Keratinocyte (primary cell): ENCODE measurements at regions not wholly inside any gene's neighbourhood (a gene's known extent, or its start where the extent isn't known, plus 50 kb on each side); places are given as distances from the start of the nearest gene placed in this dataset.

Experiments used
- DNase-seq: peaks from one replicate; pipeline ENCODE4 v3.0.0-alpha.2; 2011; ENCODE audit warnings: low read depth, missing footprints, low spot score
- FAIRE-seq: peaks from 2 replicates; lab custom pipeline; 2011; peaks lifted over from hg19 to GRCh38; lab: Jason Lieb, UNC
- H2AFZ ChIP-seq: 2 replicates; pipeline ENCODE4 v1.6.0; 2012; ENCODE audit warnings: low read length, control low read depth, inconsistent platforms; ENCODE audit not compliant: control insufficient read depth
- H3K27ac ChIP-seq: 2 replicates; pipeline ENCODE4 v1.5.1; 2011; ENCODE audit warnings: low read length; ENCODE audit not compliant: control insufficient read depth, insufficient read depth
- H3K27me3 ChIP-seq: 3 replicates; pipeline ENCODE4 v1.6.0; 2011; ENCODE audit warnings: low read length; ENCODE audit not compliant: control insufficient read depth, insufficient read depth; ENCODE audit errors: extremely low read depth
- H3K36me3 ChIP-seq, 2 experiments: 2 replicates in 1 of 2; 3 replicates in 1 of 2; pipeline ENCODE4 v1.5.1; 2011; ENCODE audit warnings: low read length in 2 of 2, mild to moderate bottlenecking in 1 of 2; ENCODE audit not compliant: control insufficient read depth in 2 of 2, insufficient read depth in 2 of 2; ENCODE audit errors: extremely low read depth in 1 of 2
- H3K4me1 ChIP-seq: 3 replicates; pipeline ENCODE4 v1.5.1; 2011; ENCODE audit warnings: low read length; ENCODE audit not compliant: control insufficient read depth, insufficient read depth; ENCODE audit errors: extremely low read depth
- H3K4me2 ChIP-seq: 3 replicates; pipeline ENCODE4 v1.6.0; 2011; ENCODE audit warnings: low read depth, low read length; ENCODE audit not compliant: control insufficient read depth, insufficient read depth; ENCODE audit errors: extremely low read depth
- H3K4me3 ChIP-seq, 3 experiments: fragments of 200-600 bp in 1 of 3; sonication (generic) in 1 of 3; 2 replicates in 2 of 3; 3 replicates in 1 of 3; pipeline ENCODE4 v1.5.1; 2011 to 2016; ENCODE audit warnings: low read length in 3 of 3, mild to moderate bottlenecking in 3 of 3, control low read depth in 2 of 3, inconsistent platforms in 1 of 3, low read depth in 1 of 3, mixed read lengths in 1 of 3, mixed run types in 1 of 3, moderate library complexity in 1 of 3; ENCODE audit not compliant: control insufficient read depth in 2 of 3, insufficient read depth in 2 of 3; ENCODE audit errors: extremely low read depth in 1 of 3
- H3K79me2 ChIP-seq: 2 replicates; pipeline ENCODE4 v1.6.0; 2012; ENCODE audit warnings: low read length; ENCODE audit not compliant: control insufficient read depth, insufficient read depth
- H3K9ac ChIP-seq: 3 replicates; pipeline ENCODE4 v1.6.0; 2011; ENCODE audit warnings: low read length; ENCODE audit not compliant: control insufficient read depth, insufficient read depth; ENCODE audit errors: extremely low read depth
- H3K9me1 ChIP-seq: 3 replicates; pipeline ENCODE4 v1.6.0; 2011; ENCODE audit warnings: low read length; ENCODE audit not compliant: control insufficient read depth, insufficient read depth; ENCODE audit errors: extremely low read depth
- H3K9me3 ChIP-seq: 2 replicates; pipeline ENCODE4 v1.5.1; 2012; ENCODE audit warnings: low read depth, low read length; ENCODE audit not compliant: control insufficient read depth
- H4K20me1 ChIP-seq: 3 replicates; pipeline ENCODE4 v1.6.0; 2011; ENCODE audit warnings: low read length; ENCODE audit not compliant: control insufficient read depth, insufficient read depth; ENCODE audit errors: extremely low read depth
- CTCF ChIP-seq, 3 experiments: IDR thresholded peaks in 1 of 3; conservative IDR thresholded peaks in 1 of 3; optimal IDR thresholded peaks in 1 of 3; 2 replicates in 2 of 3; 3 replicates in 1 of 3; pipeline versions ENCODE3 to v1.5.1; 2011; ENCODE audit warnings: low read length in 3 of 3, mild to moderate bottlenecking in 3 of 3, moderate library complexity in 2 of 3, control low read depth in 1 of 3, inconsistent platforms in 1 of 3; ENCODE audit not compliant: insufficient read depth in 2 of 3; ENCODE audit errors: extremely low read depth in 1 of 3
- EZH2 ChIP-seq: IDR thresholded peaks from one replicate; pipeline ENCODE4 v1.6.1; 2012; ENCODE audit warnings: inconsistent platforms, mild to moderate bottlenecking, low read length, moderate library complexity
- dilution Hi-C: fragments of 300-500 bp; cut with MboI; formaldehyde crosslinking; loops from one replicate; pipeline ENCODE4 v1.7.0; 2020; ENCODE audit warnings: low sequenced_read_pairs; ENCODE audit not compliant: extremely low pct_ligation_motif_present

- dilution Hi-C loops = no loop called here
- Histone ChIP-seq H3K4me1 (no peaks in the 10 kb centered on the region), H3K9ac (no peak overlapping the region), H4K20me1 (no peaks in the 10 kb centered on the region), H3K27me3 (peaks cover 4% of the 10 kb centered on the region), H3K4me3 (no peak overlapping the region), H3K36me3 (no peaks in the 10 kb centered on the region), H3K27ac (no peak overlapping the region), H3K79me2 (no peaks in the 10 kb centered on the region), H3K9me3 (no peaks in the 10 kb centered on the region), H3K9me1 (no peaks in the 10 kb centered on the region), H3K4me2 (no peak overlapping the region), H2AFZ (no peak overlapping the region)
- no peak for FAIRE-seq
- DNase-seq = no peak
- TF ChIP-seq EZH2 (no peak), CTCF (optimal IDR thresholded peaks at IDR 0.05 in 1 of 3, IDR thresholded peaks at IDR 0.05 in 1 of 3, conservative IDR thresholded peaks at IDR 0.05 in 1 of 3; ENCODE audit: extremely low read depth in 1 of 3, insufficient read depth in 2 of 3, low read length in 3 of 3) (no peak)
Measured at GRCh38 chr11:28482666-28483065, 374.5 kb downstream of the METTL15 start.

- no peaks in the 10 kb centered on the region for H3K9me1 ChIP-seq
- no peak for DNase-seq
- no peak for TF ChIP-seq CTCF (optimal IDR thresholded peaks at IDR 0.05 in 1 of 3, IDR thresholded peaks at IDR 0.05 in 1 of 3, conservative IDR thresholded peaks at IDR 0.05 in 1 of 3; ENCODE audit: extremely low read depth in 1 of 3, insufficient read depth in 2 of 3, low read length in 3 of 3)
- TF ChIP-seq EZH2 = no peak
- no peaks in the 10 kb centered on the region for H3K36me3 ChIP-seq
- no peak for FAIRE-seq
- H2AFZ ChIP-seq = no peak overlapping the region
- H3K4me2 ChIP-seq = no peak overlapping the region
- H3K27ac ChIP-seq = no peak overlapping the region
- no peaks in the 10 kb centered on the region for H3K4me1 ChIP-seq
- dilution Hi-C loops = no loop called here
- H4K20me1 ChIP-seq = no peaks in the 10 kb centered on the region
- no peaks in the 10 kb centered on the region for H3K9me3 ChIP-seq
- H3K27me3 ChIP-seq = peaks cover 4% of the 10 kb centered on the region
- H3K9ac ChIP-seq = no peak overlapping the region
- H3K4me3 ChIP-seq = no peak overlapping the region
- H3K79me2 ChIP-seq = no peaks in the 10 kb centered on the region
Measured at GRCh38 chr11:28481616-28482480, 373.7 kb downstream of the METTL15 start.
